C1 segment of cervical spinal cord (tissue), 14 donors: ENCODE measurements at regions not wholly inside any gene's neighbourhood (a gene's known extent, or its start where the extent isn't known, plus 50 kb on each side); places are given as distances from the start of the nearest gene placed in this dataset.
"Not testable (repeated sequence)": the region's sequence is repeated elsewhere in the genome, so short reads cannot be mapped to it uniquely, and the experiment has no call there.

Source experiments
- DNase-seq, 14 donors: peaks; one replicate each; lab custom pipeline; 2025; lab: John Stamatoyannopoulos, UW

DNA sequence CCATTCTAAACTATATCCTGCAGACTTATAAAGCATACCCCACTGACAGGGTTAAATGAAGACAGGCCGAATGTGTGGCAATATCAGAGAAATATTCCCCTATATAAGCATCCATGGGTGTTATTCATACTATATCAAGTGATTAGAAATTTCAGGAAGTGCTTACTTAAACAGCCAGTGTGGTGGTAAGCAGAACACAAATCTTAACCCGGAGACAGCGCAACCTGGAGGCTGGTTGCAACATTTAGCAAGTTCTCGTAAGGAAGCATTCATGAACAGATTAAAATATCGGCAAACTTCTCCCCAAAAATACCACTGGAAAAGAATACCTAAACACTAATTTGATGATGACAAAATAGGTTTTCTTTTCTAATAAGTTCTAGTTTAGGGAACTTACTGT, 261.2 kb downstream of the CBLL2 start:
- DNase-seq: no peak

DNA sequence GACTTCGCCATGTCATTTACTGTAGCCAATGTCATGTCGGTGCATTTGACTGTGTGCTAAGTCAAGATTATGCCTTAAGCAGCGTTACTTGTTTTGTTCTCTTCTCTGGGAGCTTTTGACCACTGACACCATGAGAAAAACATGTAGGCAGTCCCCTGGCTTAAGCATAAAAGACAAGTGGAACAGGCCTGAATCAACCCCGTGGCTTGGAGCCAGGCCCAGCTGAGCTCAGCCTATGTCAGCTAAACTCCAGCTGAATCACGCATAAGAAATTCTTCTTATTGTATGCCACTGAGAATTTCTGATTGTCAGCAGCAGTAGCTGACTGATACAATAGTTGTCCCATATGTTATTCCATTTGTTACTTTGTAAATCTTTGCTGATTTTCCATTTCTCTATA, 261.9 kb downstream of the CBLL2 start:
- DNase-seq: no peak

GRCh38 chrX:22536746-22537304, 264.1 kb downstream of the CBLL2 start:
- no peak for DNase-seq

DNA sequence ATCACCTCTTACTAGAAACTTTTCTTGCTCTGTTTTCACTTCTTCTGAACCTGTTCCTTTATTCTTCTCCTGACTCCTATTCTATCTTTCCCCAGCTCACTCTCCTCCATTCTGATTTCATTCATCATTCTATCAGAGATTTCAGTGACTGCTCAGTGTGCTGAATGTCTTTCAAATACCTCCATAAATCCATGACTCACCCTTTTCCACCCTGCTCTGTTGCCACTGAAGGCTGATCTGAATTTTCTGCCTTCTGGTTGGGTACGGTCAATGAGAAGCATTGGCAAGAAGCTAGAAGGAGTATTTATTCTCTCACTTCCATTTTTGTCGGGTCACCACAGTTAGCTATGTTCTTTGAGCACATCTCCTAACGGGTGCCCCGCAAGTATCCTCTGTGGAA, 265.9 kb downstream of the CBLL2 start:
- DNase-seq: no peak

- no peak for DNase-seq
These were observed 269.2 kb downstream of the CBLL2 start for GRCh38 chrX:22541926-22542325.

DNA sequence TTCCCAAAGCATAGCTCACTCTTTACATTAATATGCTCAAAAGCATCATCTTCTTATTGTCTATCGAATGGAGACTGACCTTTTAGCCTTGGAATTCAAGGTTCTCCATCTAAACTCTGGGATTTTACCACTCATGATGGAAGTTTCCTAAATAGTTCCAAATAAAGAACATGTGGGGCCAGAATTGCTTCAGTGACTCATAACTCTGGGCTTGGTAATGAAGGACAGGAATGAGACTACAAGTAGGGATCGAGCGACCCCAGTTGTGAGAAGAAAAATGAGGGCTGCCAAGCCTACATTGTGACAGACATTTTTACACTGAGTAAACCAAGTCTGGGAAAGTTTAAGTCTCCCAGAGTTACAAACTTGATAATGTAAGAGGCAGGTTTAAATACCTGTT, 269.9 kb downstream of the CBLL2 start:
- DNase-seq: no peak

GRCh38 chrX:22559506-22559905, 286.8 kb downstream of the CBLL2 start:
- no peak for DNase-seq

DNA sequence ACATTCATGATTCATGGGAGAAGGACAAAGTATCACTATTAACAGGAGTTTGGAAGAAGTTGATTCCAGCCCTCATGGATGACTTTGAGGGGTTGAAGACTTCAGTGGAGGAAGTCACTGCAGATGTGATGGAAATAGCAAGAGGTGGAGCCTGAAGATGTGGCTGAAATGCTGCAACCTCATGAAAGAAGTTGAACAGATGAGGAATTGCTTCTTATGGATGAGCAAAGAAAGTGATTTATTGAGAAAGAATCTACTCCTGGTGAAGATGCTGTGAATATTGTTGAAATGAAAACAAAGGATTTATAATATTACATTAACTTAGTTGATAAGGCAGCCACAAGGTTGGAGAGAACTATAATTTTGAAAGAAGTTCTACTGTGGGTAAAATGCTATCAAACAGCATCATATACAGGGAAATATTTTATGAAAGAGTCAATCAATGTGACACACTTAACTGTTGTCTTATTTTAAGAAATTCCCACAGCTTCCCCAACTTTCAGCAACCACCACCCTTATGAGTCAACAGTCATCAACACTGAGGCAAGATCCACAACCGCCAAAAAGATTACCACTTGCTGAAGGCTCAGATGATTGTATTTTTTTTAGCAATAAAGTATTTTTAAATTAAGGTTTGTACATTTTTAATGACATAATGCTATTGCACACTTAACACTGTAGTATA, 302.6 kb downstream of the CBLL2 start:
- DNase-seq: no peak

DNA sequence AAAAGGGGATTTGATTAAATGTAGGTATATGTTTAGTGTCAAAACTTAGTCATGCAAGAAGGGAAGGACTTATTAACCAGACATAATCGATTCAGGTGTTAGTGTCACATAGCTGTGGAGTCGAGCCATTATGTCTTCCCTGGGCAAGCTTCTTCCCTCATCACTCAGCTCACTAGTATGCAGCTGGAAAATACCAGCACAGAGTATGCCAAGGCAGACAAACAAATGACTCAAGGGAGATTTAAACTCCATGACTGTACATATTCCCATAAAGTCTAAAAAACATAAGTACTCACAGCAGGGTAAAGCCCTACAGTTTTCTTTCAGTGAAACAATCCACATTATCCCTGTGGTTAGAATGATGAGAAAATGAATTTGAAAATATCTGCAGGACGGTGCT, 304.5 kb downstream of the CBLL2 start:
- no peak for DNase-seq

DNA sequence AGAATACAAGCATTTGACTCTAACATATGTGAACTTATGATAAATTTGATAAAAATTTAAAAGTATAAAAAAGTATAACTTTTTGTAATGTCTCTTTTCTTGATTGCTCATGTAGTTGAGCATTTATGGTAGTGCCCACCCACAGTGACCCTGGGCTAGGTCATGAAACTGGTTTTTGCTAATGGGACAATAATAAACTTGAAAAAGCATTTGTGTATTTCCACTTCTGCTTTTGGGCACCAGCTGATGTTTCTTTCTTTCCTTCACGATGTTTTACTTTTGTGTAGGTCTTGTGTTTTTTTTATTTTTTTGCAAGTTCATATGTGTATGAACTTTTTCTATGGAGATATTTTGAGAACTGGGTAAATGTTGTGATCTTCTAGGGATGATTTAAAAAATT, 313.1 kb downstream of the CBLL2 start:
- DNase-seq: no peak

- DNase-seq: peak in 1 of 14 donors; percentile 3
These were observed 317.1 kb downstream of the CBLL2 start for GRCh38 chrX:22589845-22590244.

DNA sequence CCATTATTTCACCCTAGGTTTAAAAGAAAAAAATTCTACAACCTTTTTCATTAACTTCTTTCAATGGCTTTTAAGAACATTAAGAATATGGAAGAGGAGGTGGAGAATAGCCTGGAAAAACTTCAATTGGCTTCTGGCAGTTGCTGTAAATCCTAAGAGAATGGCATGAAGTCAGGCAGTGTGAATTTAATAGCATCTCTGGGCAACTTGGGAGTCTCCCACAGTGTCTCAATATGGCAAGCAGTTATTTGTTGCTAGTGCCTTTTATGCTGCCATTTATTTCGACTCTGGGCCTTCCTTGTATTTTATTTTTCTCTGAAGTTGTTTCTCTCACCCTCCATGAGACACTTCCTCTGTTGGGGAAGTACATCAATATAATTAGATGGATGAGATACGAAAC, 322.1 kb downstream of the CBLL2 start:
- DNase-seq: peak in 1 of 14 donors; percentile 59

- DNase-seq: no peak
These were observed 330.3 kb downstream of the CBLL2 start for GRCh38 chrX:22603060-22603459.

DNA sequence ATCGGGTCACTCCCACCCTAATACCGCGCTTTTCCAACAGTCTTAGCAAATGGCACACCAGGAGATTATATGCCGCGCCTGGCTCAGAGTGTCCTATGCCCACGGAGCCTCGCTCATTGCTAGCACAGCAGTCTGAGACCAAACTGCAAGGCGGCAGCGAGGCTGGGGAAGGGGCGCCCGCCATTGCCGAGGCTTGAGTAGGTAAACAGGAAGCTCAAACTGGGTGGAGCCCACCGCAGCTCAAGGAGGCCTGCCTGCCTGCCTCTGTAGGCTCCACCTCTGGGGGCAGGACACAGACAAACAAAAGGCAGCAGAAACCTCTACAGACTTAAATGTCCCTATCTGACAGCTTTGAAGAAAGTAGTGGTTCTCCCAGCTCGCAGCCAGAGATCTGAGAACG, 336.7 kb downstream of the CBLL2 start:
- not testable (repeated sequence) for DNase-seq

DNA sequence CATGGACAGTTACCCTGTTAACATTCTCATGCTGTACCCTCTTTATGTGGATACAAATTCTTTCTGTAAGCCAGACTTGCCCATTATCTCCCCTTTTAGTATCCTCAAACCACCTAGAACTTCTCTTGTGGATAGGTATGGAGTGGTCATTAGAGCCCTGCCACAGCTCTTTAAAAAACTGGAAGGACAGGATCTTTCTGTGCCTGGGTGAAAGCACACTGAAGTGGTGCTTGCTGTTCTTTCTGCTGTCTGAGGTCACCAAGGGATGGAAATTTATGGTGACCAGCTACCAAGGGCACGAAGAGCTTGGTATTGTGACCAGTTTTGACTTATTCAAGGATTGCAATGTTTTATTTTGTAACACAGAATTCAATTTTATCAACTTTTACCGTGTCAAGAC, 344.2 kb downstream of the CBLL2 start:
- DNase-seq: no peak

DNA sequence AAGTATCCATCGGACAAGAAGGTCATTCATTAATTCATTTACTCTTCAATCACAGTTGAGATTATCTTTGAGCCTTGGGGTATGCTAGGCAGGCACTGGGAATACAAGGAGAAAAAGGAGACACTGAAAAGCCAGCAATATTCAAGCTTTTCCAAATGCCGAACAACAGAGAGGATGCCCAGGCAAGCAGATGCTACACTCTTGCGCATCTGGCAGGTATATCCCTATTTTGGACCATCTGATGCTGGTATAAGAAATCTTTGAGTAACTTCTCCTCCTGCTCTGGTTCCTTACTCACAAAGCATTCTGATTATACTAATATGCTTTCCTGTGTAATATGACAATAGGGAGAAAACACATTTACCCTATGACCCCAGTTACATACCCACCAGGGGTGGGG, 354.9 kb downstream of the CBLL2 start:
- DNase-seq: peak in 1 of 14 donors; percentile 59

DNA sequence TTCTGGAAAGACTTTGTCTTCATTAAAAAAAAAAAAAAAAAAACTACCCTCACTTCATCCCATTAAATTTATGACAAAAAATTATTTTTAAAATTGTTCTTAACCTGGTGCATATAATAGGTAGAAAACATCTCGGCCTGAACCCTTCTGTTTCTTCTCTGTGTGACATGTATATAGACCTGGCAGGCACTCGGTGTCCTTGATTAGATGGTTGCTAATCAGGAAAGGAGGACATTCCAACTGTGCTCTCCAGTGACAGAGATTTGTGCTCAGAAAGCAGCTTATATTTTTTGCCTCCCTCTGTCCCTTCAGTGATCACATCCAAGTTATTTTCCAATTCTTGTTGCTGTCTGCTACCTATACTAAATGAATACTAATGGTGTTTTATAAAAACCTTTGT, 355.6 kb downstream of the CBLL2 start:
- DNase-seq: peak in 1 of 14 donors; percentile 83

- DNase-seq: peak in 1 of 14 donors; percentile 53
These were observed 356.5 kb downstream of the CBLL2 start for GRCh38 chrX:22629105-22629725.

DNA sequence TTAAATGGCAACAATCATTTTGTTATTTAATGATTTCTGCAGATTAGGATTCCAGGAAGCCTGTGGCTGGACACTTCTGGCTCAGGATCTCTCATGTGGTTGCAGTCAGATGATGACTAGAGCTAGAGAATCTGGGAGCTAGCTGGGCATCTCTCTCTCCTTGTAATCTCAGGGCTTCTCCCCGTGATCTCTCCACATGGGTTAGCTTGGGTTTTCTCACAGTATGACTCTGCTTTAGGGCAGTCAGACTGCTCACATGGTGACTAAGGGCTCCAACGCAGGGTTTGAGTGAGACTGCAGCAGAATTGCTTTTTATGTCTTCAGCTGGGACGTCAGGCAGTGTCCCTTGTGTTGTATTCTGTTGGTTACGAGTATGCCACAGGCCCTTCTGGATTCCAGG, 361.4 kb downstream of the CBLL2 start:
- DNase-seq: no peak

DNA sequence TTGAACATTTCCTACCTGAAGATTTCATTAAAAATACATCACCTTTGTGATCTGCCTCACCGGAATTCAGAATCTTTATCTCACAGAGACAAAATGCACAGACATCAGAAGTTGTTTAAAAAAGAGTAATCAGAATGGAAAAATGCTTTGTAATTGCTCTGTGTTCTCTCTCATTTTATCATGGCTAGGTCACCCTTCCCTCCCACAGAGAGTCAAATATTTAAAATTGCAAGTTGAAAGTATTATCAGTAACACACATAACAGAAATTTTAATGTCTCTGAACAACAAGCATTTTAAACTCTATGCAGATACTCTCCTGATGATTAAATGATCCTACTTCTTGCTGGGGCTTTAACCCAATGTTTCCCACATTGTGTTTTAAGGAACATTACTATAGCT, 362.0 kb downstream of the CBLL2 start:
- no peak for DNase-seq

GRCh38 chrX:22648281-22648680, 351.5 kb upstream of the DDX53 start:
- no peak for DNase-seq

- DNase-seq: no peak
These were observed 349.1 kb upstream of the DDX53 start for GRCh38 chrX:22650691-22651090.

GRCh38 chrX:22652596-22652995, 347.2 kb upstream of the DDX53 start:
- DNase-seq: peak in 1 of 14 donors; percentile 18
